HepG2 (cell line): ENCODE measurements at regions not wholly inside any gene's neighbourhood (a gene's known extent, or its start where the extent isn't known, plus 50 kb on each side); places are given as distances from the start of the nearest gene placed in this dataset.

Experiments used
- ATAC-seq: fragments of 200-7000 bp; cut with Tn5 transposase; 3 replicates; pipeline ENCODE4 v1.9.1; 2020; ENCODE audit warnings: mild to moderate bottlenecking, moderate library complexity
- BruUV-seq: library from RNA; stranded (reverse); fragments of 400-500 nt; replicated peaks from 2 replicates; lab custom pipeline; 2021; lab: Mats Ljungman, UMichigan
- CTCF ChIA-PET: fragments of 300-600 bp; formaldehyde crosslinking; extraction: SDS; loops from one replicate; lab custom pipeline; 2021; ENCODE audit warnings: low total read pairs, inconsistent platforms, low intra/inter-chr PET ratio; lab: Yijun Ruan, JAX
- POLR2A ChIA-PET: fragments of 350-600 bp; sonication (Branson Sonifier 250); formaldehyde crosslinking; loops from one replicate; lab custom pipeline; 2020; ENCODE audit warnings: antibody characterized with exemption, inconsistent platforms; lab: Yijun Ruan, JAX
- DNase-seq: peaks from one replicate; pipeline ENCODE4 v3.0.0-alpha.2; 2015; ENCODE audit warnings: low spot score
- FAIRE-seq: peaks from 3 replicates; lab custom pipeline; 2011; peaks lifted over from hg19 to GRCh38; lab: Jason Lieb, UNC
- H2AFZ ChIP-seq: one replicate; pipeline ENCODE4 v1.6.1; 2011; ENCODE audit warnings: low read length, inconsistent platforms
- H3K27ac ChIP-seq: fragments of 300-600 bp; 3 replicates; pipeline ENCODE4 v1.8.0; 2011; ENCODE audit warnings: mixed run types, mild to moderate bottlenecking, mixed read lengths, low read length, inconsistent platforms; ENCODE audit not compliant: insufficient read depth; ENCODE audit errors: extremely low read length
- H3K27me3 ChIP-seq, 2 experiments: fragments of 200-600 bp in 1 of 2; 2 replicates in 1 of 2; 3 replicates in 1 of 2; pipeline versions ENCODE4 v1.6.0 to v1.8.0; 2011; ENCODE audit warnings: low read length in 2 of 2, mild to moderate bottlenecking in 2 of 2, moderate library complexity in 2 of 2, inconsistent platforms in 1 of 2; ENCODE audit not compliant: insufficient read depth in 2 of 2, control insufficient read depth in 1 of 2
- H3K36me3 ChIP-seq, 2 experiments: fragments of 200-600 bp in 1 of 2; replicated peaks in 1 of 2; 2 replicates in 1 of 2; 3 replicates in 1 of 2; pipeline versions ENCODE4 v1.5.1 to v1.8.0; 2011; ENCODE audit warnings: low read length in 2 of 2, inconsistent platforms in 1 of 2; ENCODE audit not compliant: insufficient read depth in 2 of 2, control insufficient read depth in 1 of 2
- H3K4me1 ChIP-seq: 2 replicates; pipeline ENCODE4 v1.5.1; 2012; ENCODE audit warnings: low read length, inconsistent platforms; ENCODE audit not compliant: insufficient read depth
- H3K4me2 ChIP-seq: 2 replicates; pipeline ENCODE4 v1.6.0; 2011; ENCODE audit warnings: low read depth, low read length, inconsistent platforms
- H3K4me3 ChIP-seq, 3 experiments: fragments of 200-600 bp in 1 of 3; sonication (generic), shearing (Covaris generic) in 1 of 3; replicated peaks in 1 of 3; 2 replicates each; pipeline ENCODE4 v1.5.1; 2011 to 2016; ENCODE audit warnings: low read length in 3 of 3, inconsistent platforms in 2 of 3, low read depth in 2 of 3, mild to moderate bottlenecking in 2 of 3, control low read depth in 1 of 3, mixed read lengths in 1 of 3; ENCODE audit not compliant: insufficient read depth in 1 of 3
- H3K79me2 ChIP-seq: one replicate; pipeline ENCODE4 v1.6.1; 2011; ENCODE audit warnings: low read length, inconsistent platforms; ENCODE audit not compliant: insufficient read depth
- H3K9ac ChIP-seq: 2 replicates; pipeline ENCODE4 v1.6.0; 2011; ENCODE audit warnings: mild to moderate bottlenecking, low read depth, low read length, inconsistent platforms; ENCODE audit not compliant: insufficient read depth
- H3K9me3 ChIP-seq: 2 replicates; pipeline ENCODE4 v1.5.1; 2012; ENCODE audit warnings: mild to moderate bottlenecking, low read length
- H4K20me1 ChIP-seq: 2 replicates; pipeline ENCODE4 v1.6.0; 2011; ENCODE audit warnings: inconsistent platforms, mild to moderate bottlenecking, low read length, moderate library complexity; ENCODE audit not compliant: insufficient read depth
- AHDC1 ChIP-seq: sonication (generic); formaldehyde crosslinking; IDR thresholded peaks from 2 replicates; pipeline ENCODE4 v1.5.1; 2020; ENCODE audit warnings: mild to moderate bottlenecking, missing genetic modification reagents, borderline replicate concordance
- DZIP1 ChIP-seq: sonication (generic); formaldehyde crosslinking; IDR thresholded peaks from 2 replicates; pipeline ENCODE4 v1.5.0; 2020; ENCODE audit warnings: mild to moderate bottlenecking, missing genetic modification reagents
- MIXL1 ChIP-seq: IDR thresholded peaks from 2 replicates; pipeline ENCODE4 v1.6.1; 2016
- NCOA1 ChIP-seq: sonication (generic); formaldehyde crosslinking; IDR thresholded peaks from 2 replicates; pipeline ENCODE4 v1.9.0; 2021; ENCODE audit warnings: missing genetic modification reagents
- SSRP1 ChIP-seq: IDR thresholded peaks from 2 replicates; pipeline ENCODE4 v1.6.1; 2016; ENCODE audit warnings: control low read depth
- TFDP1 ChIP-seq: IDR thresholded peaks from 2 replicates; pipeline ENCODE4 v1.6.1; 2016; ENCODE audit warnings: missing compliant biosample characterization, missing genetic modification reagents, borderline replicate concordance
- ZNF292 ChIP-seq: sonication (generic); formaldehyde crosslinking; IDR thresholded peaks from 2 replicates; pipeline ENCODE4 v1.8.1; 2022; ENCODE audit warnings: mild to moderate bottlenecking, low read depth, missing genetic modification reagents, borderline replicate concordance
- WGBS: methylation state at CpG from one replicate; pipeline ENCODE4 v1.1.6; 2017; ENCODE audit warnings: low lambda C conversion rate; 5-methylcytosine and 5-hydroxymethylcytosine counted together
- in situ Hi-C: cut with HindIII; loops from 2 replicates; pipeline ENCODE4 v1.10.0; 2017; ENCODE audit warnings: low pct_unique_long_range_greater_than_20kb; ENCODE audit not compliant: extremely low pct_ligation_motif_present
- intact Hi-C: fragments of 100-400 bp; cut with micrococcal nuclease; formaldehyde crosslinking; loops from one replicate; pipeline ENCODE4 v1.10.0; 2022; ENCODE audit not compliant: unreplicated experiment

GRCh38 chr1:93739472-93739871 lies 57.8 kb upstream of the BCAR3 start (continued):
- TF ChIP-seq AHDC1: no peak
- TF ChIP-seq NCOA1: no peak
- no peak for TF ChIP-seq MIXL1 (CRISPR knock-in tag)
- TF ChIP-seq DZIP1 (CRISPR knock-in tag): no peak
- TF ChIP-seq ZNF292: no peak
- TF ChIP-seq, all 625 proteins: peak for 0

- Histone ChIP-seq H3K79me2 (no peaks in the 10 kb centered on the region), H3K27me3 (no peaks in the 10 kb centered on the region)
- 72% methylated on average over 5 of the region's 5 CpGs for WGBS
- TF ChIP-seq SSRP1 (CRISPR knock-in tag) (no peak), TFDP1 (no peak)
- TF ChIP-seq, all 625 proteins: peak for 0
- no peak overlapping the region for H3K9ac ChIP-seq
- FAIRE-seq: no peak
- peaks cover 41% of the 10 kb centered on the region for H3K4me1 ChIP-seq
- no peak overlapping the region for H3K4me2 ChIP-seq
- no peak overlapping the region for H3K27ac ChIP-seq
- ChIA-PET POLR2A (no interaction called here), CTCF (no interaction called here)
- no peaks in the 10 kb centered on the region for H3K9me3 ChIP-seq
- H2AFZ ChIP-seq: no peak overlapping the region
- H3K36me3 ChIP-seq: no peaks in the 10 kb centered on the region
- no TSS peak for BruUV-seq
- DNase-seq: no peak
- in situ Hi-C loops: no loop called here
- no peak for ATAC-seq
- no peak overlapping the region for H3K4me3 ChIP-seq
- H4K20me1 ChIP-seq: no peaks in the 10 kb centered on the region
- intact Hi-C loops: loop anchor here (10.0 kb wide), 1 partner anchor 54 kb away; the partner anchor contains the start of gene BCAR3
Measured at GRCh38 chr1:93738926-93739325, 57.3 kb upstream of the BCAR3 start.
